ENCODE measurements at regions not wholly inside any gene's neighbourhood (a gene's known extent, or its start where the extent isn't known, plus 50 kb on each side); places are given as distances from the start of the nearest gene placed in this dataset.

- H3K27me3 Mint-ChIP-seq (ENCODE audit: low read depth): no peaks in the 10 kb centered on the region
These were observed 95.7 kb upstream of the SLC24A5 start for GRCh38 chr15:48025118-48025517.

More at GRCh38 chr15:48025118-48025517, 95.7 kb upstream of the SLC24A5 start:
- H3K27ac Mint-ChIP-seq: no peak overlapping the region
- H3K4me1 Mint-ChIP-seq: no peaks in the 10 kb centered on the region
- no peaks in the 10 kb centered on the region for H3K36me3 Mint-ChIP-seq
- no peak for ATAC-seq
- H3K4me3 Mint-ChIP-seq: no peak overlapping the region
- TF ChIP-seq TP53 (CRISPR knock-in tag; IDR thresholded peaks at IDR 0.05) (no peak), OVOL2 (CRISPR knock-in tag; IDR thresholded peaks at IDR 0.05; ENCODE audit: borderline replicate concordance) (no peak), ERG (CRISPR knock-in tag; IDR thresholded peaks at IDR 0.05) (no peak), ETV6 (CRISPR knock-in tag; IDR thresholded peaks at IDR 0.05) (no peak), ATF1 (CRISPR knock-in tag; IDR thresholded peaks at IDR 0.05) (no peak), ZNF532 (CRISPR knock-in tag; IDR thresholded peaks at IDR 0.05; ENCODE audit: borderline replicate concordance) (no peak)
- TF ChIP-seq, protein P1, sequence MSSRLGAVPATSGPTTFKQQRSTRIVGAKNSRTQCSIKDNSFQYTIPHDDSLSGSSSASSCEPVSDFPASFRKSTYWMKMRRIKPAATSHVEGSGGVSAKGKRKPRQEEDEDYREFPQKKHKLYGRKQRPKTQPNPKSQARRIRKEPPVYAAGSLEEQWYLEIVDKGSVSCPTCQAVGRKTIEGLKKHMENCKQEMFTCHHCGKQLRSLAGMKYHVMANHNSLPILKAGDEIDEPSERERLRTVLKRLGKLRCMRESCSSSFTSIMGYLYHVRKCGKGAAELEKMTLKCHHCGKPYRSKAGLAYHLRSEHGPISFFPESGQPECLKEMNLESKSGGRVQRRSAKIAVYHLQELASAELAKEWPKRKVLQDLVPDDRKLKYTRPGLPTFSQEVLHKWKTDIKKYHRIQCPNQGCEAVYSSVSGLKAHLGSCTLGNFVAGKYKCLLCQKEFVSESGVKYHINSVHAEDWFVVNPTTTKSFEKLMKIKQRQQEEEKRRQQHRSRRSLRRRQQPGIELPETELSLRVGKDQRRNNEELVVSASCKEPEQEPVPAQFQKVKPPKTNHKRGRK (CRISPR knock-in tag; IDR thresholded peaks at IDR 0.05; ENCODE audit: borderline replicate concordance): no peak
- TF ChIP-seq, protein P2, sequence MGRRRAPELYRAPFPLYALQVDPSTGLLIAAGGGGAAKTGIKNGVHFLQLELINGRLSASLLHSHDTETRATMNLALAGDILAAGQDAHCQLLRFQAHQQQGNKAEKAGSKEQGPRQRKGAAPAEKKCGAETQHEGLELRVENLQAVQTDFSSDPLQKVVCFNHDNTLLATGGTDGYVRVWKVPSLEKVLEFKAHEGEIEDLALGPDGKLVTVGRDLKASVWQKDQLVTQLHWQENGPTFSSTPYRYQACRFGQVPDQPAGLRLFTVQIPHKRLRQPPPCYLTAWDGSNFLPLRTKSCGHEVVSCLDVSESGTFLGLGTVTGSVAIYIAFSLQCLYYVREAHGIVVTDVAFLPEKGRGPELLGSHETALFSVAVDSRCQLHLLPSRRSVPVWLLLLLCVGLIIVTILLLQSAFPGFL (CRISPR knock-in tag; IDR thresholded peaks at IDR 0.05; ENCODE audit: borderline replicate concordance): no peak
- TF ChIP-seq, protein P3, sequence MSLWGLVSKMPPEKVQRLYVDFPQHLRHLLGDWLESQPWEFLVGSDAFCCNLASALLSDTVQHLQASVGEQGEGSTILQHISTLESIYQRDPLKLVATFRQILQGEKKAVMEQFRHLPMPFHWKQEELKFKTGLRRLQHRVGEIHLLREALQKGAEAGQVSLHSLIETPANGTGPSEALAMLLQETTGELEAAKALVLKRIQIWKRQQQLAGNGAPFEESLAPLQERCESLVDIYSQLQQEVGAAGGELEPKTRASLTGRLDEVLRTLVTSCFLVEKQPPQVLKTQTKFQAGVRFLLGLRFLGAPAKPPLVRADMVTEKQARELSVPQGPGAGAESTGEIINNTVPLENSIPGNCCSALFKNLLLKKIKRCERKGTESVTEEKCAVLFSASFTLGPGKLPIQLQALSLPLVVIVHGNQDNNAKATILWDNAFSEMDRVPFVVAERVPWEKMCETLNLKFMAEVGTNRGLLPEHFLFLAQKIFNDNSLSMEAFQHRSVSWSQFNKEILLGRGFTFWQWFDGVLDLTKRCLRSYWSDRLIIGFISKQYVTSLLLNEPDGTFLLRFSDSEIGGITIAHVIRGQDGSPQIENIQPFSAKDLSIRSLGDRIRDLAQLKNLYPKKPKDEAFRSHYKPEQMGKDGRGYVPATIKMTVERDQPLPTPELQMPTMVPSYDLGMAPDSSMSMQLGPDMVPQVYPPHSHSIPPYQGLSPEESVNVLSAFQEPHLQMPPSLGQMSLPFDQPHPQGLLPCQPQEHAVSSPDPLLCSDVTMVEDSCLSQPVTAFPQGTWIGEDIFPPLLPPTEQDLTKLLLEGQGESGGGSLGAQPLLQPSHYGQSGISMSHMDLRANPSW (CRISPR knock-in tag; conservative IDR thresholded peaks at IDR 0.05; ENCODE audit: low read depth): no peak
- ChIA-PET POLR2A (no interaction called here), CTCF (interaction anchor here (2.0 kb wide), 1 partner anchor 60 kb away, joined by 11 read pairs; no protein-coding TSS in a partner anchor)
- no peak for DNase-seq (ENCODE audit: low spot score)
- no peaks in the 10 kb centered on the region for H3K9me3 Mint-ChIP-seq
